ENCODE measurements at regions not wholly inside any gene's neighbourhood (a gene's known extent, or its start where the extent isn't known, plus 50 kb on each side); places are given as distances from the start of the nearest gene placed in this dataset.
A peak's percentile ranks its signal among the peaks of the same experiment; 100 is the strongest.
"Not testable (repeated sequence)": the region's sequence is repeated elsewhere in the genome, so short reads cannot be mapped to it uniquely, and the experiment has no call there.

DNA sequence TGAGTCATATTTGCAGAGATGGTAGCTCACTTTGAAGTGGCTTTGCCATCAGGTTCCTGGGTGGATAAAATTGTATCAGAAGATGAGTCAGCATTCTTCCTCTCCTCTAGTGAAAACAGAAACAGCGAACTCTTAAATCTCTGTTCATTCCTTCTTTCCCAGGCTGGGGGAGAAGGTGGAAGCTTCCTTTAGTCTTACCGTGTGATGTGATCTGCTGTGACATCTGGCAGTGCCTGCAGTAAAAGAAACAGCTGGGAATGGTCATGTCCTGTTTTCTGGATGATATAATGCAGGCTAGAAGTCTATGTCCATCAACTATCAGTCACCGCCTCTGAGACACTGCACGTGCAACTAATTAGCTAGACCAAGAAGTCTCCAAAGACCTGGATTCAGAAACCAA is 171.6 kb downstream of the VAPA start:
- peak; percentile 34 for DNase-seq (ENCODE audit: low read depth)

DNA sequence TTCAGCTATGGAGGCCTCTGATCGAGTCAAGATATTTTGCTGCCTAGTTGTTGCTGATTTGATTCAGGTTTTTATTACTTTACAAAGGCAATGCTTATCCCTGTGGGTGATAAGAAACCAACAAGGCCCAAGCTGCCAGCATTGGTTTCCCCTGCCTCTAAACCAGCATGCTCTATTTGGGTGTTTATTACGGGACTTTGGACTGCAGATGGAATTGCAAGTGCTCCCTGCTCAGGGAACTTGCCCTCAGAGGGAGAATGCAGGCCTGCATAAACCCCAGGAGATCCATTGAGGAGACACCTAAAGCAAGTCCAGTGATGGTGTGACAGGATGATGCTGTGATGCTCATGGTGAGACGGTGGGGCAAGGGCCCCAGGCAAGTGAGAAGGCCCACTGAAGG is 172.1 kb downstream of the VAPA start:
- DNase-seq (ENCODE audit: low read depth): no peak

DNA sequence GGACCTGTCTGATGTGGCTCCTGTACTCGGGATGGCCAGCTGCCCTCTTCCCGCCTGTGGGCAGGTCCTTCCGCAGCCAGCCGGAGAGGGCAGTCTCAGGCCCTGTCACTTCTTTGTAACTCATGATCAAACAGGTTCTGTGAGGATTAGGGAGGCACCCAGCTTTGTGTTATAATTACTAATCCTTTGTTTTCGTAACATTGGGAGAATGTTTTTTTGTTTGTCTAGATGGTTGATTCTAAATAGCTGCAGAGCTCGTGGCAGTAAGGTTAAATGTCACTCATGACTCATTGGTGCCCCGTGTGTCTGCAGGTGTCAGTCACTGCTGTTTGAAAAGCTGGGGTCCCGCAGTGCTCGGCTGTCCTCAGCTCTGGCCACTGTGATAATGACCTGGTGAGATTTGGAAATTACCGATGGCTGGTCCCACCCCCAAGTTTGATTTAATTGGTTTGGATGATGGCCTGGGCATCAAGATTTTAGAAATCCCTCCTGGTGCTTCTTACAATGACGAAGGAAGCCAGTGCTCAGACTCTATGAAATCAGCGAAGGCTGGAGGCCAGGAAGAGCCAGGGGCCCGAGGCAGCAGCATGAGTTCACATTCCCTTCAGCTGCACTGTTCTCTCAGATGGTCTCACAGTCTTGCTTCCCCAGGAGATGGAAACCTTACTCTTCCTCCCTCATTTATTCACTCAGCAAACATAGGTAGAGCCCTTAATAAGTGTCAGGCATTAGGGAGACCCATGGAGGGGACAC is 172.8 kb downstream of the VAPA start:
- DNase-seq (ENCODE audit: low read depth): peak; percentile 22

DNA sequence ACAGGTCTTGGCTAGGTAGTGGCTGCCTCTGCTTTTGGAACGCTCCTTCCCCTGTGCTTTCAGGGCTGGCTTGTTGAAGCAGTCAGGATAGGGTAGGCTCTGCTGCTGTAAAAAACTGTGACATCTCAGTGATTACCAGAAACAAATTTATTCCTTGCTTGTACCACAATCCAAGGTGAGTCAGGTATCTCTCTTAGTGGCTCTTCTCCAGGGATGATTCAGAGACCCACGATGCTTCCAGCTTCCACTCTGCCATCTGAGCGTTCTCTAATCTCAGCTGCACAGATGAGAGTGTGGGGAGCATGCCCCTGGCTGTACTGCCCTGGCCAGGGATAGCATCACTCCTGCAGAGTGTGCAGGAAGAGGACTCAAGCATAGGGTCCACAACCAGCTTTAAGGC is 174.9 kb downstream of the VAPA start:
- no peak for DNase-seq (ENCODE audit: low read depth)

DNA sequence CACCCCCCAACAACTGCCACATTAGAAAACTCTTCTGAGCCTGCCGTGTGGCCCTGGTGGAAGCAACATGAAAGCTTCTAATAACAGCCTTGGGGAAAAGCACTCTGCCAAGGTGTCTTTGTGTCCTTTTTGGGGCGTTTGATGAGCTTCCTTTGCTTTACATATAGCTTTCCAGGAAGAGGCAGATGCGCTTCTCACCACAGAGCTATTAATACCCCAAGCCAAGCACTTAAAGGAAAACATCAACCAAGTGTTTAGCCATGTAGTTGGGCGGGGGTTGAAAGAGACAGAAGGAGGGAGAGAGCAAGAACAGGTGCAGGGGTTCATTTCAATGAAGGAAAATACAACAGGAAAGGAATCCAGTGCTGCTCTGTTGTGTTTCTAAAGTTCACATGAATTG is 176.1 kb downstream of the VAPA start:
- DNase-seq (ENCODE audit: low read depth): no peak

DNA sequence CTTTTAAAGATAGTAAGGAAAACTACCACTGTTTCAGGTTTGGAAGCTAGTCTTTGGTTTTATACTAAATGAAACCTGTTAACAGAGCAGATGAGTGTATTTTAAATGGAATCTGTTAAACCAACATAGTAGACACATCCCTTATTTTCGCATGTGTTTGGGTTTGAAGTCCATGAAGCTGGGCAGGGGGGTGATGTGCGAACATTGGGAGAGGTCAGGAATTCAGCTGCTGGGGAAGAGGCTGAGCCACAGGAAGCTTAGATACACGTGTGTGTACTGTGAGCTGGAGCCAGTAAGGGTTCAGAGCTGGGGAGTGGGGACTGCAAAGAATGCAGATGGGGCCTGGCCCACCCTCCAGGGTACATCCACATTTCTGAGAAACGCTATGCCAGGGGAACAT is 176.9 kb downstream of the VAPA start:
- DNase-seq (ENCODE audit: low read depth): no peak

DNA sequence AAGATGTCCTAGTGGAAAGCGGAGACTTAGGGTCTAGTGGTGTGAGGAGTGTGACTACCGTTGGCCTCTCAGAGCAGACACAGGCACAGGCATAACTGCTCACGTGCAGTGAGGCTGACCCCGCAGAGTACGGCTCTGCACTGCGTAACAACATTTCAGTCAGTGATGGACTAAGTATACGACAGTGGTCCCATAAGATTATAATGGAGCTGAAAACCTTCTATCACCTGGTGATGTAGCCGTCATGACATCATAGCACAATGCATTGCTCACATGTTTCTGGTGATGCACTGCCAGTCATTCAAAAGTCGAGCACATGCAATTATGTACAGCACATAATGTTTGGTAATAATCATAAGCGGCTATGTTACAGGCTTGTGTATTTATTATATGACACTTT is 179.6 kb downstream of the VAPA start:
- no peak for DNase-seq (ENCODE audit: low read depth)

DNA sequence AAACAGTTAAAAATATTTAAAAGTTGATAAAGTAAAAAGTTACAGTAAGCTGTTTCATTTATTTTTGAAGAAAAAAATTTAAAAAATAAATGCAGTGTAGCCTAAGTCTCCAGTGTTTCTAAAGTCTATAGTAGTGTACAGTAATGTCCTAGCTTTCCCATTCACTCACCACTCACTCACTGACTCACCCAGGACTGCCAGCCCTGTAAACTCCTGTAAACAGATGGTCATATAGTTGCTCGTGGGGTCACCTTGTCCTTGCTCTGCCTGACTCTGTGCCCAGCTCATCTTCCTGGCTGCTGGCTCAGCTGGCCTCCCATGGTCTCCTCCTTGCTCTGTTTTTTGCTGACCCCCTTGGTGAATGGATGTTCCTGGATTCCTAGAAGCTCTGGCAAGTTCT is 180.3 kb downstream of the VAPA start:
- peak; percentile 38 for DNase-seq (ENCODE audit: low read depth)

DNA sequence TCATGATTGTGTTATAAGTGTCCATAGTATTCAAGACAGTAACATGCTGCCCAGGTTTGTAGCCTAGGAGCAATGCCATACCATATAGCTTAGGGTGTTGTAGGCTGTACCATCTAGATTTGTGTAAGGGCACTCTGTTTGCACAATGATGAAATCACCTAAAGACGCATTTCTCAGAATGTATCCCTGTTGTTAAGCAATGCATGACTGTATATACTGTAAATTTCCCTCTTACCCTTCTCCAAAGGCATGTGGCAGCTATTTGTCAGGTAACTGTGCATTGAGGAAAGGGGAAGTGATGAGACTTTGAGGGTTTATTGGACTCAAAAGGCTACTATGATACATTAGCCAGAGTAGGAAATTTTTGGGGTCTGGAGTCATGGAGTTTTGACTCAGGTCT is 180.8 kb downstream of the VAPA start:
- DNase-seq (ENCODE audit: low read depth): no peak

DNA sequence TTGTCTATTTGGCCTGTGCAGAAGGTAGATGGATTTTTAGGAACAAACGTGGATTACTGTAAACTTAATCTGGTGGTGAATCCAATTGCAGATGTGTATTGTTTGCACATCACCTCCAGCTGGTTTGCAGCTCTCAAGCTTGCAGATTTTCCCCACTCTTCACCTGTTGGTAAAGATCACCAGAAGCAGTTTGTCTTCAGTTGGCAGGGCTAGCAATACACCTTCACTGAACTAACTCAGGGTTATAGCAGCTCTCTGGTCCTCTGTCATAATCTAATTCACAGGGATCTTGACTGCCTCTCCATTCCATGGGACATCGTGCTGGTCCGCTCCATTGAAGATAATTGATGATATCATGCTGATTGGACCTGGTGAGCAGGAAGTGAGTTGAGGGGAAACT is 181.5 kb downstream of the VAPA start:
- DNase-seq (ENCODE audit: low read depth): no peak

DNA sequence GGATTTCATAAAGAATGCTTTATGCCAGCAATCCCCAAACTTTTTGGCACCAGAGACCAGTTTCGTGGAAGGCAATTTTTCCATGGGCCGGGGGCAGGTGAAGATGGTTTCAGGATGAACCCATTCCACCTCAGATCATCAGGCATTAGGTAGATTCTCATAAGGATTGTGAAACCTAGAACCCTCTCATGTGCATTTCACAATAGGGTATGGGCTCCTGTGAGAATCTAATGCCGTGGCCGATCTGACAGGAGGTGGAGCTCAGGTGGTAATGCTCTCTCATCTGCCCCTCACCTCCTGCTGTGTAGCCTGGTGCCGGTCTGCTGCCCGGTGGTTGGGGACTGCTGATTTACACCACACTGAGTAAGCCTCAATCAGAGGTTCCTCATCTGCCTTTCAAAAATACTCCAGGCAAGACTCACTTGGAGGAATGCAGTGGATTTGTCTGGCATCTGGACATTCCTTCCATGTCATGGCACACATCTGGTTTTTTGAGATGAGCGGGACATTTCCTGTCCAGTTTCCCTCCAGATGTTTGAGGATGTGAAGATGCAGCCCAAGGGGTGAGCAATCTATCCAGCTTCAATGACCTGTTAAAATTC is 185.8 kb downstream of the VAPA start:
- DNase-seq (ENCODE audit: low read depth): no peak

DNA sequence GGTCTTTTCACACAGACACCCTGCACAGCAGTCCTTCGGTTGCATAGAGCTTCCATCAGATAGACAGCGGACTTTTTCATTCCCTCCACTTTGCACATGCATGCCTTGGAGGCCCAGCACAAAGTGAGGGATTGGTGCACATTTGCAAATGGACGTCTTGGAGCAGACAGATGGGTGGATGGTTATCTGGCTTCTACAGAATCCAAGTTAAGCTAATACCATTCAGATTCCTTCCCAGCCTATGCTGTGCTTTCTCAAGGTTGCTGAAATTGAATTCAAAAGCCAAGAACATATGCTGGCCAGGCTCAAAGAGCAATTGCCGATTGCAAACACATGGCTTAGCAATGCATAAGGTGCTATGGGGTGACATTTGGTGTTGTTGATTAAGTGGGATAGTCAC is 186.4 kb downstream of the VAPA start:
- DNase-seq (ENCODE audit: low read depth): no peak

DNA sequence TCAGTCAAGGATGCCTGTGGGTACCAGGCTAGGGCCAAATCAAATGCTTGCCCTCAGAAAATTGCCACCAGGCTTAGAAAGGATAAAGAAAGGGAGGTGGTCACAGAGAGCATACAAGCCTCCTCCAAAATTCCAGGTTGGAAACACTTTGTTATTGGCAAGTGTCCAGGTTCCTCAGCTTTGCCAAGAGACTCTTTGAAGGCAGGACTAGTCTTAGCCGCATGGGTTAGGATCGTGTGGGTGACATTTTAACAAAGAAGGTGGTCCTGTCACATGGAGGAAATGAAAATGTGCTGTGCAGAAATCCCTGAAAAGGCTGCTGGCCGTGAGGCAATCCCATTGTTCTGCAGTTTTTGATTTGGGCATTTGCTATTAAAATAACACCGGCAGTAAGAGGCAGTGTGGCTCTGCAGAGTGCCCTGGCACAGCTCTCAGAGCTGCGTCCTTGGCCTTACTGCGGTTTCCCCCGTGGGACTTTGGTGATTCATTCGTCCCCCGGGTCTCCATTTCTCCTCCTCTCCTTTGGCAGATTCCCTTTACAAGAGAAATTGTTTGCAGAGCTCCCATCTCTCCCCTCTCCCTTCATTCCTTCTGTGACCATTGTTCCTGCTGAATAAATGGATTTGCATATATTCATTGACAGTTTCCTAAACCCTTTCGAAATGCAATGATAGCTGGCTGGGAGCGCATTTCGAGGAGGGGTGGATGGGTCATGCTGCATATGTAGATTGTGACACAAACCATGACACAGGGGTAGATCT is 187.3 kb downstream of the VAPA start:
- DNase-seq (ENCODE audit: low read depth): peak; percentile 85

DNA sequence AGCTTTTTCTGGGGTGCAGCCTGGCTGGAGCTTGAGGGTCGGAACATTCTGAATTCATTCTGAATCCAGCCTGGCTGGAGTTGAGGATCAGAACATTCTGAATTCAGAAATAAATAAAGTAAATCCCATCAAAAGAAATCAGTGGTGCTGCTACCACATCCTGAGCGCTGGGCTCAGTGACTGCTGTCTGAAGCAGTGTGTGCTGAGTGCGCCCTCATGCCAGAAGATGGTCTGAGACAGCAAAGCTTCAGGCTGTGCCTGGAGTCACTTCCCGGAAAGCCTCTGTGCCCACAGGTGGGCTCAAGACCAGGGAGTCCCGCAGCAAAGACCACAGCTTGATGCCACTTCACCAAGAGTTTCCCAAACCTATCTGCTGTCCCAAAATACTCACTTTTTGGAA is 187.9 kb downstream of the VAPA start:
- no peak for DNase-seq (ENCODE audit: low read depth)

DNA sequence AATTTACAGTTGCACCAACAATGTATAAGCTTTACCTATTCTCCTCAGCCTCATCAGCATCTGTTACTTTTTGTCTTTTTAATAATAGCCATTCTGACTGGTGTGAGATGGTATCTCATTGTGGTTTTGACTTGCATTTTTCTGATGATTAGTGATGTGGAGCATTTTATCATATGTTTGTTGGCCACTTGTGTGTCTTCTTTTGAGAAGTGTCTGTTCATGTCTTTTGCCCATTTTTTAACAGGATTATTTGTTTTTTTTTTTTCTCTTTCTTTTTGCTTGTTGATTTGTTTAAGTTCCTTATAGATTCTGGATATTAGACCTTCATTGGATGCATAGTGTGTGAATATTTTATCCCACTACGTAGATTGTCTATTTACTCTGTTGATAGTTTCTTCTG is 191.3 kb downstream of the VAPA start:
- DNase-seq (ENCODE audit: low read depth): not testable (repeated sequence)

DNA sequence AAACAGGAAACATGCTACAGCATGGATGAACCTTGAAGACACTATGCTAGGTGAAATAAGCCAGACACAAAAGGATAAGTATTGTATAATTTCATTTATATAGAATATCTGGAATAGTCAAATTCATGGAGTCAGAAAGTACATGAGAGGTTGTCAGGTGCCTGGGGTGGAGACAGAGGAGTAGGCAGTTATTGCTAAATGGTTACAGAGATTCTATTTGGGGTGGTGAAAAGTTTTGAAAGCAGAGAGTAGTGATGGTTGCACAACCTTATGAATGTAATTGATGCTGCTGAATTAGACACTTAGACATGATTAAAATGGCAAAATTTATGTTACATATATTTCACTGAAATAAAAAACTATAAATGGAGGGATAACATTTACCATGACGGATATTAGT is 197.4 kb downstream of the VAPA start:
- no peak for DNase-seq (ENCODE audit: low read depth)

DNA sequence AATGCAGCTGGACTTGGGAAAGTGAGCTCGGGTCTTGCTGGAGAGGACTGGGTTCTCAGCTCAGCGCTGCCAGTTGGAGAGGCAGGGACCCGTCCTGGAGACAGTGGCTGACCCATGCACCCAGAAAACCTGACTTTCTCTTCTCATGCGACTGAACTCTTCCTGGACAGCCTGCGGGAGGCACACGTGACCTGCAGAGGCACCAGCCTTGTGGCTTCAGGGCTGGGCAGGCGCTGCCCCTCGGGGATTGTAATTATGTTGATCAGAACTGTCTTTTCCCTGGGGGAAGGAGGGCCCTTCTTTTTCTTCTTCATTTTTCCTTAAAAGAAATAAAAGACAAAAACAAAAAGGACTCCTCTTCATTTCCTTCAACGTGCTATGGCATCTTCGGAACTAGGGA is 198.1 kb downstream of the VAPA start:
- no peak for DNase-seq (ENCODE audit: low read depth)

DNA sequence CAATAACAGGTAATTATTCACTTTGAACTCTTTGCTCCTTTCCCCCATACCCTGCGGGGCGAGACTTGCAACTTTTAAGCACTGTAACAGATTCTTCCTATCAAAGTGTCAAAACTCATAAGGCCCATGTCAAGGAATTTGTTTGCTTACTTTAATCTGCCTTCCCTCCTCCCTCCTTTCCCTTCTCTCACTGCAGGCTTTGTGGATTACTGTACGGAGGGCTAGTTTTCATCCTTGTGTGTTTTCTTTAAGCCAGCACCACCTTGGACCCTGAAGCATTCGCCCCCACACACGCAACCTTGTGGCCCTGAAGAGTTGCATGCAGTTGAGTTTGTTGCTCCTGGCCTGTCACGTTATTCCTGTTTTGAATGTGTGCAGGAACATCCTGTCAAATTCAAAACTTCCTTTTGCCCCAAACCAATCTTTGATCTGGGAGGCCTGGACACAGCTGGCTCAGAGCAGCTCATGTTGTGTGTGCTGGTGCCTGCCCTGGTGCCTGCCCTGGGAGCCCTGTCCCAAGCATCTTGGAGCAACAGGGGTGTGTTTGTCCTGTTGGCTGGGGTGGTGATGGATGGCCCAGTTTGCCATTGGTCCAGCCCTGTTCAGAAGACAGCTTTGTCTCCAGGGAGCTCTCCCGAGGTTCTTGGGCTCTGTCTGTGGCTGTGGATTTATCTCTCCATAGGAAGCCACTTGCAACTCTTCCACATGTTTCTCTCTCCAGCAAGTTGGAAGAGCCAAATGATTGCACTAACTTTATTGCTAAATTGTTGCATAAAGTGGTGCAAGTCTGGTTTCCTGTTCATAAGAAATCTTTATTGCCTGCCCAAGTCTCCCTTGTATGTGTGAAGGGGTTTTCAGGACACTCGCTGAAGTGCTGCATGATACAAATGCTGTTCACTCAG is 199.6 kb downstream of the VAPA start:
- DNase-seq (ENCODE audit: low read depth): no peak

DNA sequence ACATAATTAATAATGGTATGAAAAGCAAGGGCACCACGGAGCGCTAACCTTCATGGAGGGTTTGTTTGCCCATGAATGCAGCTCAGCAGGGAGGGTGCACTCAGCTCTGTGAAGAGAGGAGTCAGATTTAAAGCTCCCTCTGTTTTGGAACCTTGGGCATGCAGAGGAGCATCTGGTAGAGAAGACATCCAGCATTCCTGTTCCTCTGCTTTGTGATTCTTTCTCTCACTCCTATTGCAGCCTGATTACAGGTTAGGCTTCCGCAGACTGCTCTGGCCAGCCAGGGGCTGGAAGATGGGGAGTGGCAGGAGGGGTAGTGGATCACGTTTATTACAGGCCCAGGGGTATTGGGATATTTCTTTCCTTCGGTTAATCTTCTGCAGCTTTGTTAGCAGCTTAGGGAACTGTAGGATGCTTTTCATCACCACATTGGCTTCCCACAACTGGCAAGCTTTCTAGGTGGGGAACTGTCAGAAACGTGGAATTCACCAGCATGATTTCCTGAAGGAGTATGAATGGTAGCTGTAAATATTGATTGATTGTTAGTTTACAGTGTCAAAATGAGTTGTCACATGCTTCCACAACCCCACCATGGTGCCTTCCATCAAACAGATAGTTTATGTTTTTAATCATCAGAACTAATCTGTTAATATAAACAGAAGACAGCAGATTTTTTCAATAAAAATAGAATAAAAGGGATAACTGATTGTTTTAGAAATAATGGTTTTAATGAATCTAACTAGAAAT is 201.1 kb downstream of the VAPA start:
- DNase-seq (ENCODE audit: low read depth): no peak

DNA sequence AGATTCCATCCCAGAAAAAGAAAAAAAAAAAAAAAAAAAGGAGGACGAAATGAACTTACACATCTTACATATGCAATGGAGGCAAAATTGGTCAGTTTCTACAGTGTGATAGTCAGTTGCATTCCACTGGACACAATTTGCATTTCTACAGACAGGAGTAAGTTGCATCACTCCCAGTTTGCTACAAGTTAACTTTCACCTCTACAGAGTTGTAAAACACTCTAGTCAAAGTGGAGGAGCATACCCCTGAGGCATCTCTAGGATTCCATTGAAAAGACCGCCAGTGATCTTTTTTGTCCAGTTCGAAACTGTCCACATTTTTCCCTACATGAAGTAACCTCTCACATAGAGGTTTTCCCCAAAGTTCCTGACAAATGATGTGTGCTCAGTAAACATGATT is 202.8 kb downstream of the VAPA start:
- DNase-seq (ENCODE audit: low read depth): no peak

DNA sequence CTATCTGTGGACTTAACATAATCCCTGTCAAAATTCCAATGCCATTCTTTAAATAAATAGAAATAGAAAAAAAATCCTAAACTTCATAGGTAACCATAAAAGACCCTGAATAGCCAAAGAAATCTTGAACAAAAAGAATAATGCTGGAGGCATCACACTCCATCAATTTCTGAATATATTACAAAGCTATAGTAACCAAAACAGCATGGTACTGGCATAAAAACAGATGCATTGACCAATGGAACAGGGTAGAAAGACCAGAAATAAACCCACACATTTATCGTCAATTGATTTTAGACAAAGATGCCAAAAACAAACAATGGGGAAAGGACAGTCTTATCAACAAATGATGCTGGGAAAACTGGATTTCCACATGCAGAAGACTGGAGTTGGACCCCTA is 205.7 kb downstream of the VAPA start:
- DNase-seq (ENCODE audit: low read depth): no peak
